Caco-2 (cell line): ENCODE measurements at regions not wholly inside any gene's neighbourhood (a gene's known extent, or its start where the extent isn't known, plus 50 kb on each side); places are given as distances from the start of the nearest gene placed in this dataset.
"Not testable (repeated sequence)": the region's sequence is repeated elsewhere in the genome, so short reads cannot be mapped to it uniquely, and the experiment has no call there.

Source experiments
- BruUV-seq: library from RNA; stranded (reverse); fragments of 400-500 nt; replicated peaks from 2 replicates; lab custom pipeline; 2021; lab: Mats Ljungman, UMichigan
- CTCF ChIA-PET: fragments of 300-600 bp; sonication (Branson Sonifier 250); formaldehyde crosslinking; loops from one replicate; lab custom pipeline; 2022; ENCODE audit warnings: antibody characterized with exemption; lab: Charles Lee
- POLR2A ChIA-PET: fragments of 300-600 bp; sonication (Branson Sonifier 250); formaldehyde crosslinking; loops from one replicate; lab custom pipeline; 2022; ENCODE audit warnings: antibody characterized with exemption; lab: Charles Lee
- DNase-seq, 2 experiments: peaks; one replicate each; pipeline versions ENCODE4 v3.0.0 to v3.0.0-alpha.2; 2020 to 2022
- H3K27me3 ChIP-seq: replicated peaks from 2 replicates; pipeline ENCODE4 v1.6.0; 2011; ENCODE audit warnings: low read length; ENCODE audit not compliant: control insufficient read depth, insufficient read depth
- H3K36me3 ChIP-seq: 2 replicates; pipeline ENCODE4 v1.5.1; 2011; ENCODE audit warnings: low read length; ENCODE audit not compliant: control insufficient read depth, insufficient read depth
- H3K4me1 ChIP-seq: fragments of 250-450 bp; sonication (Bioruptor Pico); 2 replicates; pipeline ENCODE4 v1.5.1; 2020; ENCODE audit warnings: mild to moderate bottlenecking
- H3K4me3 ChIP-seq: 2 replicates; pipeline ENCODE4 v1.5.1; 2011; ENCODE audit warnings: low read depth, mild to moderate bottlenecking, control low read depth, low read length
- H3K9me3 ChIP-seq: fragments of 250-450 bp; sonication (Bioruptor Pico); 2 replicates; pipeline ENCODE4 v1.5.1; 2020; ENCODE audit warnings: mild to moderate bottlenecking, moderate library complexity
- H3K27ac Mint-ChIP-seq: one replicate; pipeline ENCODE4 v1.8.0; 2022; ENCODE audit warnings: mixed read lengths; ENCODE audit not compliant: unreplicated experiment
- H3K27me3 Mint-ChIP-seq: one replicate; pipeline ENCODE4 v1.8.0; 2022; ENCODE audit warnings: mixed read lengths; ENCODE audit not compliant: insufficient read depth, unreplicated experiment
- H3K36me3 Mint-ChIP-seq: one replicate; pipeline ENCODE4 v1.8.0; 2022; ENCODE audit warnings: mild to moderate bottlenecking, mixed read lengths; ENCODE audit not compliant: insufficient read depth, unreplicated experiment
- H3K4me1 Mint-ChIP-seq: one replicate; pipeline ENCODE4 v1.8.0; 2022; ENCODE audit warnings: low read depth, mixed read lengths; ENCODE audit not compliant: unreplicated experiment
- H3K4me3 Mint-ChIP-seq: one replicate; pipeline ENCODE4 v1.8.0; 2022; ENCODE audit warnings: mild to moderate bottlenecking, moderate library complexity, mixed read lengths; ENCODE audit not compliant: unreplicated experiment
- H3K9me3 Mint-ChIP-seq: one replicate; pipeline ENCODE4 v1.8.0; 2022; ENCODE audit warnings: mixed read lengths; ENCODE audit not compliant: unreplicated experiment
- CTCF ChIP-seq, 2 experiments: fragments of 200-600 bp in 1 of 2; IDR thresholded peaks; 1 replicate in 1 of 2; 2 replicates in 1 of 2; pipeline versions ENCODE4 v1.5.1 to v1.8.0; 2011 to 2022; ENCODE audit warnings: antibody characterized with exemption in 1 of 2, control low read depth in 1 of 2, inconsistent platforms in 1 of 2, low read depth in 1 of 2, low read length in 1 of 2, mild to moderate bottlenecking in 1 of 2, moderate library complexity in 1 of 2; ENCODE audit not compliant: insufficient read depth in 1 of 2, severe bottlenecking in 1 of 2, unreplicated experiment in 1 of 2
- intact Hi-C: fragments of 100-400 bp; cut with micrococcal nuclease; formaldehyde crosslinking; loops from one replicate; pipeline ENCODE4 v1.10.0; 2022; ENCODE audit not compliant: unreplicated experiment

- Mint-ChIP-seq H3K27me3 (peaks cover 13% of the 10 kb centered on the region), H3K36me3 (no peaks in the 10 kb centered on the region), H3K4me3 (no peak overlapping the region), H3K4me1 (no peaks in the 10 kb centered on the region), H3K9me3 (peaks cover 17% of the 10 kb centered on the region), H3K27ac (no peak overlapping the region)
- ChIA-PET POLR2A (no interaction called here), CTCF (no interaction called here)
- H3K27me3 ChIP-seq = no peaks in the 10 kb centered on the region; the same call in 1 of the 2 replicates
- intact Hi-C loops = no loop called here
- no TSS peak for BruUV-seq
- TF ChIP-seq CTCF (IDR thresholded peaks at IDR 0.05; ENCODE audit: insufficient read depth in 1 of 2, low read depth in 1 of 2, low read length in 1 of 2, severe bottlenecking in 1 of 2, unreplicated experiment in 1 of 2) = no peak
- H3K9me3 ChIP-seq = peaks cover 4% of the 10 kb centered on the region; the same call in 1 of the 2 replicates
- no peaks in the 10 kb centered on the region for H3K36me3 ChIP-seq
- DNase-seq = no peak
- no peak overlapping the region for H3K4me3 ChIP-seq
- H3K4me1 ChIP-seq = no peaks in the 10 kb centered on the region
Measured at GRCh38 chr5:68862560-68862959, 231.3 kb upstream of the SLC30A5 start.

GRCh38 chr5:68865192-68865591 is 228.6 kb upstream of the SLC30A5 start:
- H3K36me3 ChIP-seq, H3K4me3 Mint-ChIP-seq, H3K4me1 ChIP-seq, DNase-seq, H3K36me3 Mint-ChIP-seq, H3K9me3 ChIP-seq, POLR2A ChIA-PET, H3K4me3 ChIP-seq, H3K27me3 ChIP-seq, H3K27ac Mint-ChIP-seq, BruUV-seq, CTCF ChIA-PET, H3K4me1 Mint-ChIP-seq, intact Hi-C loops: not testable (repeated sequence)
- Mint-ChIP-seq H3K9me3 (peaks cover 17% of the 10 kb centered on the region), H3K27me3 (peaks cover 26% of the 10 kb centered on the region)

- peaks cover 24% of the 10 kb centered on the region for H3K27me3 Mint-ChIP-seq
- ChIA-PET POLR2A (no interaction called here), CTCF (no interaction called here)
- Histone ChIP-seq H3K9me3 (no peaks in the 10 kb centered on the region), H3K4me3 (no peak overlapping the region), H3K27me3 (no peaks in the 10 kb centered on the region), H3K4me1 (no peaks in the 10 kb centered on the region), H3K36me3 (no peaks in the 10 kb centered on the region)
- no peaks in the 10 kb centered on the region for H3K4me1 Mint-ChIP-seq
- H3K27ac Mint-ChIP-seq = no peak overlapping the region
- no peak for TF ChIP-seq CTCF (IDR thresholded peaks at IDR 0.05; ENCODE audit: insufficient read depth in 1 of 2, low read depth in 1 of 2, low read length in 1 of 2, severe bottlenecking in 1 of 2, unreplicated experiment in 1 of 2)
- no TSS peak for BruUV-seq
- H3K9me3 Mint-ChIP-seq = no peaks in the 10 kb centered on the region
- H3K4me3 Mint-ChIP-seq = no peak overlapping the region
- intact Hi-C loops = no loop called here
- no peaks in the 10 kb centered on the region for H3K36me3 Mint-ChIP-seq
- DNase-seq = no peak
Measured at GRCh38 chr5:68872088-68872839, 221.6 kb upstream of the SLC30A5 start.
